ENCODE measurements at regions not wholly inside any gene's neighbourhood (a gene's known extent, or its start where the extent isn't known, plus 50 kb on each side); places are given as distances from the start of the nearest gene placed in this dataset.

- no peaks in the 10 kb centered on the region for H3K79me1 ChIP-seq (ENCODE audit: low read depth, low read length)
- H2BK15ac ChIP-seq (ENCODE audit: low read length): no peak overlapping the region
- peaks cover 0 to 5% (median 2%) of the 10 kb centered on the region in 4 experiments; a peak in 4 of 7 replicates for H3K4me1 ChIP-seq (replicated peaks in 1 of 4; ENCODE audit: control insufficient read depth in 3 of 4, insufficient read depth in 4 of 4, low read length in 3 of 4)
- WGBS, 2 experiments (ENCODE audit: extremely low coverage in 1 of 2, insufficient coverage in 1 of 2, insufficient read length in 1 of 2, insufficient replicate concordance in 2 of 2, low coverage in 1 of 2, low lambda C conversion rate in 2 of 2, missing lambda C conversion rate in 1 of 2): 92% methylated on average over 4 of the region's 4 CpGs; no CpG with 5 or more reads in 1 of the 2 experiments
- H3K27ac ChIP-seq (ENCODE audit: low read depth, low read length): no peak overlapping the region
- H2BK5ac ChIP-seq (ENCODE audit: low read depth, low read length): no peak overlapping the region
- H3K27me3 ChIP-seq (replicated peaks in 1 of 4; ENCODE audit: control insufficient read depth in 3 of 4, extremely low read depth in 1 of 4, insufficient read depth in 3 of 4, low read length in 3 of 4): peaks cover 0 to 1% (median 0%) of the 10 kb centered on the region in 4 experiments; a peak in 1 of 7 replicates
- ChIA-PET POLR2A (ENCODE audit: partially characterized antibody) (no interaction called here), CTCF (ENCODE audit: partially characterized antibody) (no interaction called here)
- no peak overlapping the region for H3K4me2 ChIP-seq (ENCODE audit: insufficient read depth in 1 of 2, low read depth in 2 of 2, low read length in 2 of 2)
- H2AFZ ChIP-seq (ENCODE audit: low read length): no peak overlapping the region
- H4K5ac ChIP-seq (ENCODE audit: insufficient read length, low read depth, low read length): no peak overlapping the region
- H3K9ac ChIP-seq (replicated peaks in 1 of 4; ENCODE audit: extremely low read depth in 1 of 4, low read depth in 3 of 4, low read length in 3 of 4): no peak overlapping the region
- no peak overlapping the region for H3K56ac ChIP-seq (replicated peaks; ENCODE audit: insufficient read length, low read depth, low read length)
- no peaks in the 10 kb centered on the region for H3K79me2 ChIP-seq (ENCODE audit: control insufficient read depth in 1 of 2, insufficient read depth in 2 of 2, low read length in 2 of 2)
- H3K9me3 ChIP-seq (ENCODE audit: insufficient read depth in 2 of 2, low read depth in 1 of 2, low read length in 1 of 2): no peaks in the 10 kb centered on the region
- H3K4me3 ChIP-seq (ENCODE audit: extremely low read depth in 1 of 4, insufficient read depth in 2 of 4, low read depth in 3 of 4, low read length in 4 of 4): no peak overlapping the region
- DNase-seq (ENCODE audit: low read depth in 1 of 2, low spot score in 2 of 2) (no peak), FAIRE-seq (no peak)
- no peaks in the 10 kb centered on the region for H4K20me1 ChIP-seq (replicated peaks in 1 of 2; ENCODE audit: control insufficient read depth in 1 of 2, insufficient read depth in 2 of 2, low read length in 2 of 2)
- H4K8ac ChIP-seq (ENCODE audit: extremely low read depth, insufficient read depth, low read length): no peak overlapping the region
- no peak overlapping the region for H2BK120ac ChIP-seq (replicated peaks; ENCODE audit: low read depth, low read length)
- H3K36me3 ChIP-seq (ENCODE audit: control insufficient read depth in 2 of 4, insufficient read depth in 4 of 4, low read length in 3 of 4): peaks cover 0 to 3% (median 1%) of the 10 kb centered on the region in 4 experiments; a peak in 1 of 8 replicates
- no peaks in the 10 kb centered on the region for H3K23me2 ChIP-seq (ENCODE audit: low read depth, low read length)
- no peak overlapping the region for H3K4ac ChIP-seq (replicated peaks; ENCODE audit: insufficient read length, low read depth, low read length)
- H3K18ac ChIP-seq (ENCODE audit: extremely low read depth, low read length): no peak overlapping the region
- H4K91ac ChIP-seq (replicated peaks; ENCODE audit: insufficient read length, low read length): no peak overlapping the region
- H2BK20ac ChIP-seq (ENCODE audit: low read length): no peak overlapping the region
- H3K23ac ChIP-seq (ENCODE audit: insufficient read length): no peak overlapping the region
- no peak overlapping the region for H2AK5ac ChIP-seq (ENCODE audit: low read depth, low read length)
- no peak overlapping the region for H2BK12ac ChIP-seq (ENCODE audit: low read depth, low read length)
- no peak overlapping the region for H3K14ac ChIP-seq (ENCODE audit: insufficient read length)
- TF ChIP-seq CBX8 (IDR thresholded peaks at IDR 0.05; ENCODE audit: borderline replicate concordance, low read depth, low read length): no peak
- TF ChIP-seq BCL11A (IDR thresholded peaks at IDR 0.05; ENCODE audit: low read depth in 2 of 2, low read length in 2 of 2): no peak
- no peak for TF ChIP-seq SP2 (IDR thresholded peaks at IDR 0.05; ENCODE audit: low read length)
- no peak for TF ChIP-seq SRF (IDR thresholded peaks at IDR 0.05; ENCODE audit: low read depth, low read length)
- TF ChIP-seq JUN (IDR thresholded peaks at IDR 0.05; ENCODE audit: low read depth, low read length): no peak
- no peak for TF ChIP-seq KDM4A (IDR thresholded peaks at IDR 0.05; ENCODE audit: low read depth, low read length, severe bottlenecking)
- no peak for TF ChIP-seq MAX (IDR thresholded peaks at IDR 0.05)
- TF ChIP-seq SUZ12 (IDR thresholded peaks at IDR 0.05; ENCODE audit: low read length): no peak
- no peak for TF ChIP-seq POU5F1 (IDR thresholded peaks at IDR 0.05; ENCODE audit: low read depth, low read length)
- TF ChIP-seq YY1 (IDR thresholded peaks at IDR 0.05; ENCODE audit: low read depth, low read length): no peak
- TF ChIP-seq RAD21 (IDR thresholded peaks at IDR 0.05 in 1 of 2, conservative IDR thresholded peaks at IDR 0.05 in 1 of 2; ENCODE audit: low read depth in 2 of 2, low read length in 2 of 2): no peak
Observed at GRCh38 chr12:19026034-19026433, 103.5 kb upstream of the PLEKHA5 start.

All from H1 (cell line).